ENCODE measurements at regions not wholly inside any gene's neighbourhood (a gene's known extent, or its start where the extent isn't known, plus 50 kb on each side); places are given as distances from the start of the nearest gene placed in this dataset.
"Not testable (repeated sequence)": the region's sequence is repeated elsewhere in the genome, so short reads cannot be mapped to it uniquely, and the experiment has no call there.

DNA sequence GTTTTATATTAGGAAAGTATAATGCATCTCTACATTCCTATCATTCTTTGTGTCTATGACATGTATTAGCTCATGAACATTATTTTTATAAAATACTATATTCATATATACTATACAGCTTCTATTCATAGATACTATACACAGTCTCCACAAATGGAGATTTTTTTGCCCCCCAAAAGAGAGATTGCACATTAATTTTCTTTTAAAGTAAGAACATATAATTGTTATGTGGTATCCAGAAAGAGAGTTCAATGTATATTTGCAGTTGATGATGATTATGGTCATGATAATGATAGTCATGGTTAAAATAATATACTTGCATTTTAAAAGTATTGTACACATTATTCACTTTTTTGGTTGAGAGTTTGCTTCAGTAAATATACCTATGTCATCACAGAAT, 445.3 kb downstream of the DSC3 start:
- no peak for DNase-seq
- ChIA-PET CTCF (no interaction called here), POLR2A (no interaction called here)
- no peak overlapping the region for H3K4me3 Mint-ChIP-seq (ENCODE audit: unreplicated experiment)
- H3K4me3 ChIP-seq (ENCODE audit: low read depth, low read length) = no peak overlapping the region
- H3K4me1 ChIP-seq = no peaks in the 10 kb centered on the region
- H3K4me1 Mint-ChIP-seq (ENCODE audit: low read depth, unreplicated experiment) = no peaks in the 10 kb centered on the region
- no peaks in the 10 kb centered on the region for H3K9me3 Mint-ChIP-seq (ENCODE audit: unreplicated experiment)
- intact Hi-C loops (cut with micrococcal nuclease; ENCODE audit: unreplicated experiment) = no loop called here
- no peak overlapping the region for H3K27ac Mint-ChIP-seq (ENCODE audit: unreplicated experiment)
- H3K27me3 Mint-ChIP-seq (ENCODE audit: insufficient read depth, unreplicated experiment) = no peaks in the 10 kb centered on the region
- no peaks in the 10 kb centered on the region for H3K36me3 ChIP-seq (ENCODE audit: control insufficient read depth, insufficient read depth, low read length)
- no peaks in the 10 kb centered on the region for H3K27me3 ChIP-seq (replicated peaks; ENCODE audit: control insufficient read depth, insufficient read depth, low read length)
- H3K9me3 ChIP-seq = no peaks in the 10 kb centered on the region
- no TSS peak for BruUV-seq (replicated peaks)
- no peaks in the 10 kb centered on the region for H3K36me3 Mint-ChIP-seq (ENCODE audit: insufficient read depth, unreplicated experiment)
- TF ChIP-seq, protein P1, sequence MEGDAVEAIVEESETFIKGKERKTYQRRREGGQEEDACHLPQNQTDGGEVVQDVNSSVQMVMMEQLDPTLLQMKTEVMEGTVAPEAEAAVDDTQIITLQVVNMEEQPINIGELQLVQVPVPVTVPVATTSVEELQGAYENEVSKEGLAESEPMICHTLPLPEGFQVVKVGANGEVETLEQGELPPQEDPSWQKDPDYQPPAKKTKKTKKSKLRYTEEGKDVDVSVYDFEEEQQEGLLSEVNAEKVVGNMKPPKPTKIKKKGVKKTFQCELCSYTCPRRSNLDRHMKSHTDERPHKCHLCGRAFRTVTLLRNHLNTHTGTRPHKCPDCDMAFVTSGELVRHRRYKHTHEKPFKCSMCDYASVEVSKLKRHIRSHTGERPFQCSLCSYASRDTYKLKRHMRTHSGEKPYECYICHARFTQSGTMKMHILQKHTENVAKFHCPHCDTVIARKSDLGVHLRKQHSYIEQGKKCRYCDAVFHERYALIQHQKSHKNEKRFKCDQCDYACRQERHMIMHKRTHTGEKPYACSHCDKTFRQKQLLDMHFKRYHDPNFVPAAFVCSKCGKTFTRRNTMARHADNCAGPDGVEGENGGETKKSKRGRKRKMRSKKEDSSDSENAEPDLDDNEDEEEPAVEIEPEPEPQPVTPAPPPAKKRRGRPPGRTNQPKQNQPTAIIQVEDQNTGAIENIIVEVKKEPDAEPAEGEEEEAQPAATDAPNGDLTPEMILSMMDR (IDR thresholded peaks at IDR 0.05; ENCODE audit: insufficient read depth in 1 of 2, low read depth in 1 of 2, low read length in 1 of 2, severe bottlenecking in 1 of 2, unreplicated experiment in 1 of 2) = no peak

DNA sequence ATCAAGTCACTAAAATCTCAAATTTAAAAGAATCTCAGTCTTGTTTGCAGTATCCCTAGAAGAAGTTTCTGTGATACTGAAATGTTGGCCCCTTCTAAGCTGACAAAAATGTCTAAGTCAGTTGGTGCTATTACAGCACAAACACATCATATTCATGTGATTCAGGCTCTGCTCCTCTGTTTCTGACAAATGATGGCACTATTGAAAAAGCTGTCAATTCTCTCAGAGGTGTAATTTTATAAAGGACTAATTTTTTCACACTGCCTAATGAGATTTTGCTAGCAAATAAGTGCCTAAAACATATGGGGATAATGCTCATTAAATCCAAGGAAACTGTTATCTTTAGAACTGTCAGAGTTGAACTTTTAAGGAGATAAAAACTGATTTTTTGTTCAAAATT, 445.9 kb downstream of the DSC3 start:
- Mint-ChIP-seq H3K27me3 (ENCODE audit: insufficient read depth, unreplicated experiment) (no peaks in the 10 kb centered on the region), H3K36me3 (ENCODE audit: insufficient read depth, unreplicated experiment) (no peaks in the 10 kb centered on the region), H3K9me3 (ENCODE audit: unreplicated experiment) (no peaks in the 10 kb centered on the region), H3K4me3 (ENCODE audit: unreplicated experiment) (no peak overlapping the region), H3K27ac (ENCODE audit: unreplicated experiment) (no peak overlapping the region), H3K4me1 (ENCODE audit: low read depth, unreplicated experiment) (no peaks in the 10 kb centered on the region)
- no peaks in the 10 kb centered on the region for H3K4me1 ChIP-seq
- no peak for DNase-seq
- H3K9me3 ChIP-seq = no peaks in the 10 kb centered on the region
- ChIA-PET CTCF (no interaction called here), POLR2A (no interaction called here)
- no peak overlapping the region for H3K4me3 ChIP-seq (ENCODE audit: low read depth, low read length)
- no TSS peak for BruUV-seq (replicated peaks)
- H3K36me3 ChIP-seq (ENCODE audit: control insufficient read depth, insufficient read depth, low read length) = no peaks in the 10 kb centered on the region
- no peaks in the 10 kb centered on the region for H3K27me3 ChIP-seq (replicated peaks; ENCODE audit: control insufficient read depth, insufficient read depth, low read length)
- TF ChIP-seq, protein P1 (IDR thresholded peaks at IDR 0.05; ENCODE audit: insufficient read depth in 1 of 2, low read depth in 1 of 2, low read length in 1 of 2, severe bottlenecking in 1 of 2, unreplicated experiment in 1 of 2) = no peak
- intact Hi-C loops (cut with micrococcal nuclease; ENCODE audit: unreplicated experiment) = no loop called here

DNA sequence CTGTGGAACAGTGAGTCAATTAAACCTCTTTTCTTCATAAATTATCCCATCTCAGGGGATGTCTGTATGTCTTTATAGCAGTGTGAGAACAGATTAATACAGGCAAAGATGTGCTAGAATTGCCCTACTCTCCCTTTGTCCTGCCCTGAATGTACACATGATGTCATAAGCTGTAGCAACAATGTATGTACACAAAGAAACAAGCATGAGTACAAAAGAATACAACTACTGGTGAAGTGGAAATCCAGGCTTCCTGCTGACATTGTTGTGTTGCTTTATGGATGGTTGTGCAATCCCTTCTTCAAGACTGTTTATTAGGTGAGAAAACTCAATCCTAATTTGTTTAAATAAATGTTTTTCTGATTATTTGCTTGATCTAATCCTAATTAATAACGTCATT, 446.6 kb downstream of the DSC3 start:
- DNase-seq = no peak
- POLR2A ChIA-PET = no interaction called here
- BruUV-seq (replicated peaks) = no TSS peak
- intact Hi-C loops (cut with micrococcal nuclease; ENCODE audit: unreplicated experiment) = no loop called here
- Mint-ChIP-seq H3K9me3 (ENCODE audit: unreplicated experiment) (no peaks in the 10 kb centered on the region), H3K36me3 (ENCODE audit: insufficient read depth, unreplicated experiment) (no peaks in the 10 kb centered on the region), H3K4me1 (ENCODE audit: low read depth, unreplicated experiment) (no peaks in the 10 kb centered on the region), H3K4me3 (ENCODE audit: unreplicated experiment) (no peak overlapping the region), H3K27ac (ENCODE audit: unreplicated experiment) (no peak overlapping the region), H3K27me3 (ENCODE audit: insufficient read depth, unreplicated experiment) (no peaks in the 10 kb centered on the region)
- Histone ChIP-seq H3K36me3 (ENCODE audit: control insufficient read depth, insufficient read depth, low read length) (no peaks in the 10 kb centered on the region), H3K4me1 (no peaks in the 10 kb centered on the region), H3K27me3 (replicated peaks; ENCODE audit: control insufficient read depth, insufficient read depth, low read length) (no peaks in the 10 kb centered on the region), H3K4me3 (ENCODE audit: low read depth, low read length) (no peak overlapping the region), H3K9me3 (no peaks in the 10 kb centered on the region)
- CTCF ChIA-PET = no interaction called here
- TF ChIP-seq, protein P1 (IDR thresholded peaks at IDR 0.05; ENCODE audit: insufficient read depth in 1 of 2, low read depth in 1 of 2, low read length in 1 of 2, severe bottlenecking in 1 of 2, unreplicated experiment in 1 of 2) = no peak

DNA sequence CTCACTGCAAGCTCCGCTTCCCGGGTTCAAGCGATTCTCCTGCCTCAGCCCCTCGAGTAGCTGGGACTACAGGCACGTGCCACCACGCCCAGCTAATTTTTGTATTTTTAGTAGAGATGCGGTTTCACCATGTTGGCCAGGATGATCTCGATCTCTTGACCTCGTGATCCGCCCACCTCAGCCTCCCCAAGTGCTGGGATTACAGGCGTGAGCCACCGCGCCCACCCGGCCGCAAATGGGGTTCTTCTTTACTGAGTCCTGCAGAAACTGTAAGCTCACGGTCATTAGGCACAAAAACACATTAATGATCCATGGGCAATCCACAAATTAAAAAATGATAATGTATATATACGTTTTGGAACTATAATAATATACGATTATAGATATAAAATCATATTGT, 447.6 kb downstream of the DSC3 start:
- H3K4me1 Mint-ChIP-seq (ENCODE audit: low read depth, unreplicated experiment); CTCF ChIA-PET; H3K9me3 Mint-ChIP-seq (ENCODE audit: unreplicated experiment); POLR2A ChIA-PET; H3K4me3 ChIP-seq (ENCODE audit: low read depth, low read length); H3K36me3 Mint-ChIP-seq (ENCODE audit: insufficient read depth, unreplicated experiment); H3K27me3 Mint-ChIP-seq (ENCODE audit: insufficient read depth, unreplicated experiment); DNase-seq; H3K4me3 Mint-ChIP-seq (ENCODE audit: unreplicated experiment); H3K4me1 ChIP-seq; H3K27me3 ChIP-seq (replicated peaks; ENCODE audit: control insufficient read depth, insufficient read depth, low read length); intact Hi-C loops (cut with micrococcal nuclease; ENCODE audit: unreplicated experiment); BruUV-seq (replicated peaks); H3K36me3 ChIP-seq (ENCODE audit: control insufficient read depth, insufficient read depth, low read length); H3K9me3 ChIP-seq; H3K27ac Mint-ChIP-seq (ENCODE audit: unreplicated experiment): not testable (repeated sequence)
